HG03135 (cell line): ENCODE measurements at regions not wholly inside any gene's neighbourhood (a gene's known extent, or its start where the extent isn't known, plus 50 kb on each side); places are given as distances from the start of the nearest gene placed in this dataset.
"Not testable (repeated sequence)": the region's sequence is repeated elsewhere in the genome, so short reads cannot be mapped to it uniquely, and the experiment has no call there.

Experiments
- ATAC-seq: cut with Tn5 transposase; IDR thresholded peaks from one replicate; pipeline ENCODE4 v1.9.1; 2021; ENCODE audit warnings: mild to moderate bottlenecking, moderate library complexity; ENCODE audit not compliant: unreplicated experiment

GRCh38 chr1:215023155-215023832 is 59.2 kb upstream of the KCNK2 start:
- ATAC-seq = no peak

GRCh38 chr1:215028954-215029353 is 53.6 kb upstream of the KCNK2 start:
- no peak for ATAC-seq

DNA sequence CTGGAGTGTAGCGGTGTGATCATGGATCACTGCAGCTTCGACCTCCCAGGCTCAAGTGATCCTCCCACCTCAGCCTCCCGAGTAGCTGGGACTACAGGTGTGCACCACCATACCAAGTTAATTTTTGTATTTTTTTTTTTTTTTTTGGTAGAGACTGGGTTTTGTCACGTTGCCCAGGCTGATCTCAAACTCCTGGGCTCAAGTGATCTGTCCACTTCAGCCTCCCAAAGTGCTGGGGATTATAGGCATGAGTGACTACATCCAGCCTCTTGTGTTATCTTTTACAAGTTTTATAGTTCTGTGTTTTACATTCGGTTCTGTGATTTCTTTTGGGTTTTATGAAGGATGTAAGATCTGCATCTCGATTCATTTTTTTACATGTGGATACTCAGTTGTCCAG is 52.0 kb upstream of the KCNK2 start:
- ATAC-seq = not testable (repeated sequence)

DNA sequence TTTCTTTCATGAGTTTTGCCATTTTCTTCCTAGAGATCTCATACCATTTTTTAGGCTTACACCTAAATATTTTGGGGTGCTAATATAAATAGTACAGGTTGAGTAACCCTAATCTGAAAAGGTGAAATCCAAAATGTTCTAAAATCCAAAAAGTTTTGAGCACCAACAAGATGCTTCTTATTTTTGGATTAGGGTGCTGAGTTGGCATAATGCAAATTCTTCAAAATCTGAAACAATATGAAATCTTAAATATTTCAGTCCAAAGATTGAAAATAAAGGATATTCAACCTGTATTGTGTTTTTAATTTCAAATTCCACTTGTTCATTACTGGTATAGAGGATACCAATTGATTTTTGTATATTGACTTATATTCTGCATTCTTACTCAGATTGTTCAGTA is 51.1 kb upstream of the KCNK2 start:
- ATAC-seq = no peak
